Left lobe of liver (tissue), 2 donors: ENCODE measurements at regions not wholly inside any gene's neighbourhood (a gene's known extent, or its start where the extent isn't known, plus 50 kb on each side); places are given as distances from the start of the nearest gene placed in this dataset.
"Not testable (repeated sequence)": the region's sequence is repeated elsewhere in the genome, so short reads cannot be mapped to it uniquely, and the experiment has no call there.

Experiments used
- ATAC-seq: fragments of 200-7000 bp; cut with Tn5 transposase; one replicate; pipeline ENCODE4 v1.9.1; 2020; ENCODE audit warnings: mild to moderate bottlenecking, moderate library complexity
- DNase-seq: peaks from one replicate; pipeline ENCODE4 v3.0.0-alpha.2; 2020; ENCODE audit warnings: low spot score
- donor health status: DM: no; HTN: no; CAD: no; lungs with moderate emphysema.
- donor health status: DM: no; HTN: yes; CAD: no.

DNA sequence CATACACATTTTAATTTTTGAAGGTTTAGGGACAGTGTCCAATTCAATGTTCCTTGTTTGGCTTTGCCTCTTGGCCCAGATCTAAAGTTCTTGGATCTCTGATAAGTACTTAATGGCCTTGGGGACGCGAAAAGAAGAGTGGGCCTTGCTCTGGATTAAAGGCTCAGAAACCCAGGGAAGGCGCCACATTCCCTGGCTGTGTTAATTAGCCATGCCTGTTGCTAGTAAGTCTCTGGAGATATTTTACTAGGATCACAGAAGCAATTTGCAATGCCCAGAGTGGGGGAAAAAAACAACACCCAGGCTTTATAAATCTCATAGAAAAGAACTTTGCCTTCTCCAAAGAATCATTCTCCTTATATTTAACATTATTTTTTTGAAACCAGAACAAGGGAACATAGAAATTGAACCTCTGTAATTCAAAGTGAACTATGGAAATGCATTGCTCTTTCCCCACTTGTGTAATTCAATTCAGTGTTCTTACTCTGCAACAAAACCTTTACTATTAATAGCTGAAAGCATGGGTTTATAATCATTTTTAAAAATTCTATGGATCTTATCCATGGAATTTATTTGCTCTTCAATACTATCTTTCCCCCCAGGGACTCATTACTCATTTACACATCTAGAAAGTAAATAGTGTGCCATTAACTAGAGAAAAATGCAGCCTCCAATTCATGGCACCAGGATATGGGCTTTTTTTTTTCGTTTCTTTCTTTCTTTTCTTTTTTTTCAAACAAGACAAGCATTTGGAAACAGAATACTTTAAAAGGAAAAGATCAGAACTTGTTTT lies 172.2 kb upstream of the ANKRD55 start:
- ATAC-seq (no peak), DNase-seq (no peak)

GRCh38 chr5:56402266-56403220 lies 169.4 kb upstream of the ANKRD55 start:
- DNase-seq: no peak
- ATAC-seq: no peak

DNA sequence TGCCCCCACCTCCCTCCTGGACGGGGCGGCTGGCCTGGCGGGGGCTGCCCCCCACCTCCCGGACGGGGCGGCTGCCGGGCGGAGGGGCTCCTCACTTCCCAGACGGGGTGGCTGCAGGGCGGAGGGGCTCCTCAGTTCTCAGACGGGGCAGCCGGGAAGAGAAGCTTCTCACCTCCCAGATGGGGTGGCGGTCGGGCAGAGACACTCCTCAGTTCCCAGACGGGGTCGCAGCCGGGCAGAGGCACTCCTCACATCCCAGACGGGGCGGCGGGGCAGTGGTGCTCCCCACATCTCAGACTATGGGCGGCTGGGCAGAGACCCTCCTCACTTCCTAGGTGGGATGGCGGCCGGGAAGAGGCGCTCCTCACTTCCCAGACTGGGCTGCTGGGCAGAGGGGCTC lies 164.7 kb upstream of the ANKRD55 start:
- ATAC-seq, DNase-seq: not testable (repeated sequence)

DNA sequence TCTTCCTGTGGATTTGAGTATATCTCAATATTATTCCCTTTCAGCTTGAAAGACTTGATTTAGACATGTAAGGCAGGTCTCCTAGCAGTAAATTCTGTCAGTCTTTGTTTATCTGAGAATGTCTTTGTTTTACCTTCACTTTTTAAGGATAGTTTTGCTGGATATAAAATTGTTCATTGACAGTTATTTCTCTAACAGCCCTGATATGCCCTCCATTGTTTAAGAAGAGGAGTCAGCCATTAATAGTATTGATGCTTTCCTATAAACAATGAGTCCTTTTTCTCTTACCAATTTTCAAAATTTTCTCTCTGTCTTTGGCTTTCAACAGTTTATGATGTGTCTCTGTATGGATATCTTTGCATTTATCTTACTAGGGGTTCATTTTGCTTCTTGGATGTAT lies 163.5 kb upstream of the ANKRD55 start:
- no peak for DNase-seq
- ATAC-seq: no peak

- ATAC-seq: no peak
- no peak for DNase-seq
Observed at GRCh38 chr5:56389261-56389660, 156.1 kb upstream of the ANKRD55 start.

DNA sequence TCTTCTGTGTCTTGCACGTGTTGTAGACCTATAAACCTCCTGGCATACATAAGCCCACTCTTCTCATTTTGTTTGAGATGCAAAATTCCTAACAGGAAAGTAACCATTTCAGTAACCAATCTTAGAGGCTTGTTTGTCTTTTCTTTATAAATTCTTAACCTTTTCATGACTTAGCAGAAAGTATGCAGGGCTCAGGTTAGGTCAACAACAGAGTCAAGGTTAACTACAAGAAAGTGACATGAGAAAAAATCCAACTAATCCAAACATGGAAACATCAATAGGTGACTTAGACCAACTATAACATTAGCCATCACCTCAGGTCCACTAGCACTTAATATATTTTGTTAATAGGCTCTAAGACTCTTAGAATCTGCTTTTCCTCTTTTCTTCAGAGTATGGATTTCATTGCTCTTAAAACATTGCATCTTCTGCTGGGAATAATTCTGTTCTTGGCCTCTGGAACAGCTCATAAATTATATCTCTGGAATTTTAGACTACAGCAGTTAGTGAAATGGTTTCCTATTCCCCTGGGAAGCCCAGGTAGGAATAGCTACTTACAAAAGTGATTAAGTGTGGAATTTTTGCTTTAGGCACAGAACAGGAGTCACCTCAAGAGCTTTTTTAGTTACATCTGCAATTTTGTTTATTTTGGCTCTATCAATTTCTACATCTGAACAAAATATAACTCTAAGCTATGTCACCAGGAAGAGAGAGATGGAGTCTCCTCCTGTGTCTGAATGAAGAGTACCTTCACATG lies 155.3 kb upstream of the ANKRD55 start:
- DNase-seq (no peak), ATAC-seq (no peak)

DNA sequence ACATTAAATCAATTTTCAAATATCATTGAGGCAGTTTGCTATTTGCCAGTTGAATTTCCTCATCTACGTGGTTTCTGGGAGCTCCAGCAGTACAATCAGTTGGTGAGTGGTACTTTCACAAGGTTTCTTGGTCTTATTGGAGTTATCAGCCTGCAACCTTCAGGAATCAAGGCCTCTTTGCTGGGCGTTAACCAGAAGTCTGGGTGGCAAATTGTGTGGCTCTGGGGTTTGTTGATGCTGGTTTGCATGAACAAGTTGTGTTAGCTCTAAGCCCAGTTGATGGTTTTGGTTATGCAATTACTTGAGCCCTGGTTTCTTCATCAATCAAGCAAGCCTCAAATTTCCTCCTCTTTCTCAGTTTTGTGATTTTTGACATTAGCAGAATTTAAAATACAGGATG lies 152.9 kb upstream of the ANKRD55 start:
- no peak for DNase-seq
- ATAC-seq: no peak

DNA sequence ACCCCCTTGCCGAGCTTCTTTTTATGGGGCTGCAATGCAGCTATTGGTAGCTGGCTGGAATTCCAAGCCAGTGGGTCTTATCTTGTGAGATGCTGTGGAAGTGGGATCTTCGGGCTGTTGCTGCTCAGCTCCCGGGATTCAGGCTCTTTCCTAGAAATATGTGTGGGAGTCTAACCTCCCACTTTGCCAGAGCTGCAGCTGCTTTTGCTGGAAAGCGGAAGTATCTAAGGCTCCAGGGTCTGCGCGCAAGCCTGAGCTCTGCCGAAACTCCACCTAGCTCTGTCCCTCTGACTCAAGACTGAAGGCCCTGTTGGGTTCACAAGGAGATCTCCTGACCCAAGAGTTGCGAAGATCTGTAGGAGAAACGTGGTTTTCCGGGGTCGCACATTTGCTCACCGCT lies 151.1 kb upstream of the ANKRD55 start:
- DNase-seq (no peak), ATAC-seq (no peak)

DNA sequence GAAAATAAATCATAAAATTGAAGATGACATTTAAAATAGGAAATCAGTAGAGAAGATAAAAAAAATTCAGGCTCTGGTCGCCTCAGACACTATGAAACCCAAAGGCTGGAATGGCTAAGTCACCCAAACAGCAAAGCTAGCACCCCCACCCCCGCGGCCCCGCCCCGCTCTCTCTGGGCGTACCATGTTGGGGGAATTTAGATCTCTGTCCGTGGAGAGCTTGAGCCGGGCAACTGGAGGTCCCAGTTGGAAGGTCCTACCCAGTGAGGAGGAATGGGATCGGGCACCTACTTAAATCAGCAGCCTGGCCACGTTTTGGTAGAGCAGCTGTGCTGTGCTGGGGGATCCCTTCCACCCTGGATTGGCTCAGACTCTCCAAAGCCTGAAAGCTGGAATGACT lies 150.6 kb upstream of the ANKRD55 start:
- DNase-seq: no peak
- ATAC-seq: no peak

GRCh38 chr5:56382896-56383295 lies 149.8 kb upstream of the ANKRD55 start:
- ATAC-seq (no peak), DNase-seq (no peak)

DNA sequence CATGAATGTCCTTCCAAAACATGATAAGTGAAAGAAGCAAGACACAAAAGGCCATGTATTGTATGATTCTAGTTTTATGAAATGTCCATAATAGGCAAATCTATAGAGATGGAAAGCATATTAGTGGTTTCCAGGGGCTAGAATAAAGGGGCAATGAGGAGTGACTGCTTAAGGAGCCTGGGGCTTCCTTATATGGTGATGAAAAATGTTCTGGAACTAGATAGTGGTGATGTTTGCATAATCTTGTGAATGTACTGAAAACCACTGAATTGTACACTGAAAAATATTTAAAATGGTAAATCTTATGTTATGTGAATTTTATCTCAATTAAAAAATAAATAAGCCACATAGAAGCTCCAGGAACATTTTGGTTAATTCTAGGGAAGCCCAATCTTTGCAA lies 144.4 kb upstream of the ANKRD55 start:
- DNase-seq: no peak
- no peak for ATAC-seq

DNA sequence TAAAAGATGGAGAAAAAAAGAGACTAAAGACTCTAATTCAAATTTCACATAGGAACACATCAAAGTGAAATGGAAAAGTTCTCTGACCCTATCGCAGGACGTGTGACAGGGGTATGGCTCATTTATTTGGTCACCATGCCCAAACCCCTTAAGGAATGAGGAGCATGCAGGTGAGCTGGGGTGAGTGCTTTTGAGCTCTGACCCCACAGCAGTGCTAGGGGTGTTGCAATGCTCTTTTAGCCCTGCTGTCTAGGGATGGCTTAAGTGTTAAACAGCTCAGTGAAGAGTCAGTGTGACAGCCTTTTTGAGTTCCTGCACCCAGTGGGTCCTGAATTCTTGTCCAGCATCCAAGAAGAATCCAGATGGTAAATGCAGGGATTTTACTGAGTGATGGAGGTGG lies 143.0 kb upstream of the ANKRD55 start:
- ATAC-seq (no peak), DNase-seq (no peak)

- no peak for ATAC-seq
- DNase-seq: no peak
Observed at GRCh38 chr5:56375011-56375410, 141.9 kb upstream of the ANKRD55 start.

DNA sequence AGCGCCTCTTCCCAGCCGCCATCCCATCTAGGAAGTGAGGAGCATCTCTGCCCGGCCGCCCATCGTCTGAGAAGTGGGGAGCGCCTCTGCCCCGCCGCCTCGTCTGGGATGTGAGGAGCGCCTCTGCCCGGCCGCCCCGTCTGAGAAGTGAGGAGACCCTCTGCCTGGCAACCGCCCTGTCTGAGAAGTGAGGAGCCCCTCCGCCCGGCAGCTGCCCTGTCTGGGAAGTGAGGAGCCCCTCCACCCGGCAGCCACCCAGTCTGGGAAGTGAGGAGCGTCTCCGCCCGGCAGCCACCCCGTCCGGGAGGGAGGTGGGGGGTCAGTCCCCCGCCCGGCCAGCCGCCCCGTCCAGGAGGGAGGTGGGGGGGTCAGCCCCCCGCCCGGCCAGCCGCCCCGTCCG lies 139.4 kb upstream of the ANKRD55 start:
- not testable (repeated sequence) for DNase-seq, ATAC-seq

GRCh38 chr5:56369361-56369811 lies 136.3 kb upstream of the ANKRD55 start:
- ATAC-seq (no peak), DNase-seq (no peak)

DNA sequence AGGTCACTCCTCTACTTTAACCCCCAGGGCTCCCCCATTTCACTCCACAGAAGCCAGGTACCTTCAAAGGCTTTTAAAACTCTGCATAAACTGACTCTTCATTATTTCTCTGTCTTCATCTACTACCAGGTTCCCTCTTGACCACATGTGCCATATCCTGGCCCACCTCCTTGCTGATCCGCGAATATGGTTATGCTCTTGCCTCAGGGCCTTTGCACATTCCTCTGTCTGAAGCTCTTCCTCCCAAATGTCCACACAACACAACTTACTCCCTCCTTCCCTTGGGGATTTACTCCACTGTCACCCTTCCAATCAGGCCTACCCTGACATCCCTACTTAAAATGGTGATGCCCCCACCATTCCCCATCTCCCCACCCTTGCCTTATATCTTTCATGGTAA lies 134.6 kb upstream of the ANKRD55 start:
- DNase-seq: no peak
- no peak for ATAC-seq

GRCh38 chr5:56366986-56367385 lies 133.9 kb upstream of the ANKRD55 start:
- DNase-seq (no peak), ATAC-seq (no peak)

DNA sequence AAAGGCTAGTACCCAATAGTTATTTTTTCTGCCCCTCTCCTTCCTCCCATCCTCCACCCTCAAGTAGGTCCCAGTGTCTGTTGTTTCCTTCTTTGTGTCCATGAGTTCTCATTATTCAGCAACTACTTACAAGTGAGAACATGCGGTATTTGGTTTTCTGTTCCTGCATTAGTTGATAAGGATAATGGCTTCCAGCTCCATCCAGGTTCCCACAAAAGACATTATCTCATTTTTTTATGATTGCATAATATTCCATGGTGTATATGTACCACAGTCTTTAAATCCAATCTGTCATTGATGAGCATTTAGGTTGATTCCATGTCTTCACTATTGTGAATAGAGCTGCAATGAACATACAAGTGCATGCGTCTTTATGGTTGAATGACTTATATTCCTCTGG lies 128.3 kb upstream of the ANKRD55 start:
- no peak for ATAC-seq
- DNase-seq: no peak

GRCh38 chr5:56360816-56361215 lies 127.7 kb upstream of the ANKRD55 start:
- DNase-seq (no peak), ATAC-seq (no peak)

- DNase-seq (no peak), ATAC-seq (no peak)
Observed at GRCh38 chr5:56359809-56360685, 126.9 kb upstream of the ANKRD55 start.
